Psoas muscle (tissue), 7 donors: ENCODE measurements at regions not wholly inside any gene's neighbourhood (a gene's known extent, or its start where the extent isn't known, plus 50 kb on each side); places are given as distances from the start of the nearest gene placed in this dataset.
"Not testable (repeated sequence)": the region's sequence is repeated elsewhere in the genome, so short reads cannot be mapped to it uniquely, and the experiment has no call there.

ENCODE experiments used
- ATAC-seq, 4 donors: fragments of 200-7000 bp; cut with Tn5 transposase; one replicate each; pipeline ENCODE4 v1.9.1; 2020; ENCODE audit warnings: moderate library complexity in 3 of 4, mild to moderate bottlenecking in 2 of 4
- DNase-seq, 2 donors: peaks; one replicate each; pipeline ENCODE4 v3.0.0-alpha.2; 2020
- H3K27ac ChIP-seq: fragments of 200-600 bp; one replicate; pipeline ENCODE4 v1.8.0; 2022
- H3K27me3 ChIP-seq, 3 donors: fragments of 200-600 bp in 1 of 3; one replicate each; pipeline versions ENCODE4 v1.6.1 to v1.8.0; 2013 to 2022; ENCODE audit warnings: low read length in 2 of 3, mild to moderate bottlenecking in 2 of 3, moderate library complexity in 1 of 3; ENCODE audit not compliant: insufficient read depth in 3 of 3
- H3K36me3 ChIP-seq, 2 donors: fragments of 200-600 bp in 1 of 2; one replicate each; pipeline versions ENCODE4 v1.6.1 to v1.8.0; 2013 to 2022; ENCODE audit warnings: low read depth in 1 of 2, mild to moderate bottlenecking in 1 of 2, moderate library complexity in 1 of 2; ENCODE audit not compliant: insufficient read depth in 1 of 2
- H3K4me1 ChIP-seq: fragments of 200-600 bp; one replicate; pipeline ENCODE4 v1.8.0; 2022
- H3K4me3 ChIP-seq: fragments of 200-600 bp; one replicate; pipeline ENCODE4 v1.8.0; 2022; ENCODE audit warnings: mild to moderate bottlenecking
- H3K9me3 ChIP-seq: fragments of 200-600 bp; one replicate; pipeline ENCODE4 v1.8.0; 2022
- CTCF ChIP-seq: fragments of 200-600 bp; IDR thresholded peaks from one replicate; pipeline ENCODE4 v1.8.0; 2022; ENCODE audit warnings: antibody characterized with exemption
- WGBS, 3 donors: extraction: QIAGEN DNeasy Blood & Tissue Kit; methylation state at CpG; one replicate each; pipeline versions ENCODE4 v1.1.6 to v1.1.7; 2013; 5-methylcytosine and 5-hydroxymethylcytosine counted together
- intact Hi-C, 2 donors: fragments of 100-400 bp; cut with DNase I; formaldehyde crosslinking; loops; one replicate each; pipeline versions ENCODE4 v1.11.0 to v1.14.2; 2022
- donor health status: healthy with polysubstance abuse.
- donor health status: DM: no; HTN: no; CAD: no; lungs with moderate emphysema.
- donor health status: Bipolar disorder and iron deficiency.
- donor health status: healthy.
- donor health status: DM: yes; HTN: yes; CAD: no.
- donor health status: DM: no; HTN: no; CAD: no.
- donor health status: DM: yes; HTN: yes; CAD: no.

- no peak overlapping the region for H3K27ac ChIP-seq
- no peaks in the 10 kb centered on the region for H3K27me3 ChIP-seq
- DNase-seq (no peak), ATAC-seq (no peak)
- no peak for TF ChIP-seq CTCF
- H3K9me3 ChIP-seq: no peaks in the 10 kb centered on the region
- no peak overlapping the region for H3K4me3 ChIP-seq
- no peaks in the 10 kb centered on the region for H3K4me1 ChIP-seq
- intact Hi-C loops: no loop called here
- no peaks in the 10 kb centered on the region for H3K36me3 ChIP-seq
- 81 to 86% (median 85%) methylated on average over 6 of the region's 6 CpGs for WGBS, 3 donors
These were observed 51.4 kb downstream of the SLC41A2 start for GRCh38 chr12:104906695-104907094.

DNA sequence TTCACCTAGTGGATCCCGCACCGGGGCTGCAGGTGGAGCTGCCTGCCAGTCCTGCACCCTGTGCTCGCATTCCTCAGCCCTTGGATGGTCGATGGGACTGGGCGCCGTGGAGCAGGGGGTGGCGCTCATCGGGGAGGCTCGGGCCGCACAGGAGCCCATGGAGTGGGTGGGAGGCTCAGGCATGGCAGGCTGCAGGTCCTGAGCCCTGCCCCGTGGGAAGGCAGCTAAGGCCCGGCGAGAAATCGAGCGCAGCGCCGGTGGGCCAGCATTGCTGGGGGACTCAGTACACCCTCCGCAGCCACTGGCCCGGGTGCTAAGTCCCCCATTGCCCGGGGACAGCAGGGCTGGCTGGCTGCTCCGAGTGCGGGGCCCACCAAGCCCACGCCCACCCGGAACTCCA lies 52.6 kb downstream of the SLC41A2 start:
- DNase-seq, H3K27me3 ChIP-seq, ATAC-seq, H3K27ac ChIP-seq, H3K4me1 ChIP-seq, H3K9me3 ChIP-seq, H3K4me3 ChIP-seq, H3K36me3 ChIP-seq, intact Hi-C loops: not testable (repeated sequence)
- 95 to 97% (median 97%) methylated on average over 8 to 22 of the region's 24 CpGs for WGBS, 3 donors

DNA sequence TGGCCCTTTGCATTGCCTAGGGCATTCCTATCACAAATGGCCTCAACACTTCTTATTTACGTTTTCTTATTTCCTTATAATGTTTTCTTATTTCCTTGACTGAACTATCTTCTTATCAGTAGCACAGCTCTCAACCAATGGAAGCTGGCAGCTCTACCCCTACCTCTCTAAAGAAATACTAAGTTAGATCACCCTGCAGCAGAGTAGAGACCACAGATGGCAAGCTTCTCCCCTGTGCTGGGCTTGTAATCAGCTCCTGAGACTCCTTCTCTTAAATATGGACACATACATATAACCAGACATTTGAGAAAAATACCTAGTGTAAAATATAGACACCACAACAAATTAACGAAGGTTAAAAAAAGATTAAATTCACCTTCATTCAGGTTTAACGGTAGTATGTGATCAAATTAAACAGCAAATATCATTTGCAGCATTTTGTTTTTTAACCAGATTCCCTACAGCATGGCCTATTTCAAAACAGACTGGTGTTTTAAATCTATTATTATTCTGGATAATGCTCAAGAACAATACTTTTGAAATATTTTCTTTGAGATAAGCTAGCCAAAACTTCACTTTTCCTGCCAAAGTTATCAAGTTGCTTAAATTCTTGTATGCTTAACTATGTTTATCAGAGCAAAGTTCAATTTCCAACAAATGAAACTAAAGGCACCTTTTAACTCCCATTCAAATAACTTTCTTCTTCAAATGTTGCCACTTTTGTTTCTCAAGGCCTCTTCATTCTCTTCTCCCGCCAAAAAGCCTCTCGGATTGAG lies 54.3 kb downstream of the SLC41A2 start:
- DNase-seq (no peak), ATAC-seq (no peak)
- intact Hi-C loops: no loop called here
- H3K36me3 ChIP-seq: no peaks in the 10 kb centered on the region
- no peaks in the 10 kb centered on the region for H3K27me3 ChIP-seq
- WGBS, 3 donors: 90 to 93% (median 93%) methylated on average over 5 of the region's 5 CpGs
- H3K4me1 ChIP-seq: no peaks in the 10 kb centered on the region
- no peak overlapping the region for H3K4me3 ChIP-seq
- TF ChIP-seq CTCF: no peak
- peaks cover 5% of the 10 kb centered on the region for H3K9me3 ChIP-seq
- no peak overlapping the region for H3K27ac ChIP-seq

DNA sequence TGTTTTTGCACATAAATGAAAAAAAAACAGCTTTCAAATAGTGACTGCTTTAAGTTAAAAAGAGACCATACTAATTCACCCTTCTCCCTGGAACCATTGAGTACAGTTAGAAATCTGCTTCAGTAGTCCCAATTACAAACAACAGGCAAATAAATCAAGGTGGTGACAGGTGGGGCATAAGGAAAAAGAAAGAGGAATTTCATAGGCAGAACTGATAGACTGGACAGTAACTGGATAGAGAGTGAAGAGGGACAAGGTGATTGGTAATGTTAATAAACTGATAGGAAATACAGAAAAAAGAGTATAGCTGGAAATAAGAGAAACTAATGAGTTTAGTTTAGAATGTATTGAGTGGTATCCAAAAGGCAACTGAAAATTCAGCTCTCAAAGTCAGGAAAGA lies 56.0 kb downstream of the SLC41A2 start:
- intact Hi-C loops: no loop called here
- Histone ChIP-seq H3K27ac (no peak overlapping the region), H3K27me3 (no peaks in the 10 kb centered on the region), H3K4me3 (no peak overlapping the region), H3K36me3 (no peaks in the 10 kb centered on the region), H3K4me1 (no peaks in the 10 kb centered on the region), H3K9me3 (peaks cover 7% of the 10 kb centered on the region)
- TF ChIP-seq CTCF: no peak
- DNase-seq (no peak), ATAC-seq (no peak)

DNA sequence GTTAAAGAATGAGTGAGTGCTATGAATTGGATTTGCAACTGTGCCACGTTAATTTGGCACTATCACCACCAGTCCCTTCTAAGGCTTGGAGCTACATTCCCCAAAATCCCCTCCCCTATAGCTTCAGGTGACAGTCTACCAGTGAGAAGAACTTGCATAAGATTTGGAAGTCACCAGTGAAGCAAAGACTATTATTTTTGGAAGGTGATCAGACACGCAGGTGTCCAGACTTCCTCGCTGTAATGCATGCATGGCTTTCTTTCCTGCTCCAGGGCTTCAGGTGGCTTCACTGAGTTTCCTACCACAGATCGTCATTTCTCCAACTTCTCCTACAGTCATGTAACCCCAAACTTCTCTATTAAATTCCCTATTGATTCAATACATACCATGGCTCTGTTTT lies 61.4 kb downstream of the SLC41A2 start:
- DNase-seq (no peak), ATAC-seq (no peak)
- Histone ChIP-seq H3K27ac (no peak overlapping the region), H3K4me1 (no peaks in the 10 kb centered on the region), H3K4me3 (no peak overlapping the region), H3K27me3 (no peaks in the 10 kb centered on the region), H3K9me3 (peaks cover 7% of the 10 kb centered on the region), H3K36me3 (no peaks in the 10 kb centered on the region)
- intact Hi-C loops: no loop called here
- TF ChIP-seq CTCF: no peak
- WGBS, 3 donors: 74 to 84% (median 79%) methylated on average over 4 of the region's 4 CpGs
